Activated CD4-positive, alpha-beta T cell treated with anti-CD3 and anti-CD28 coated beads, Interleukin-2, amount 50 U/mL, for 16 hours (primary cell): ENCODE measurements at regions not wholly inside any gene's neighbourhood (a gene's known extent, or its start where the extent isn't known, plus 50 kb on each side); places are given as distances from the start of the nearest gene placed in this dataset.

Experiments
- DNase-seq: peaks from one replicate; pipeline ENCODE4 v3.0.0-alpha.2; 2020

DNA sequence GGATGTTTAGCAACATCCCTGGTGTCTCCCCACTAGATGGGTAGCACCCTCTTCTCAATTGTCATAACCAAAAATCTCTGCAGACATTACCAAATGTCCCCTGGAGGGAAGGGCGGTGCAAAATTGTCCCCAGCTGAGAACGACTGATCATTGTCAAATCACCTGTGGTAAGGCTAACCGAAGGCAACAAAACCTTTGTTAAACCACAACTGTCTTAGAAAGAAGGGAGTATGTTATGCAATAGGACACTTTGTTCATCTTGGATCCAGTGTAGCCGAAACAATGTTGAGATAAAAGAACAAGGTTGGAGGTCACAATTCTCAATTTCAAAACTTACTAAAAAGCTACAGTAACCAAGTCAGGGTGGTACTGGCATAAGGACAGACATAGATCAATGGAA, 50.3 kb upstream of the ST3GAL5 start:
- DNase-seq = no peak
